ENCODE measurements at regions not wholly inside any gene's neighbourhood (a gene's known extent, or its start where the extent isn't known, plus 50 kb on each side); places are given as distances from the start of the nearest gene placed in this dataset.

GRCh38 chr4:97370568-97370967, 772.7 kb downstream of the STPG2 start:
- no peak for TF ChIP-seq CTCF (IDR thresholded peaks at IDR 0.05; ENCODE audit: extremely low read depth, insufficient read depth, missing control alignments)
- in situ Hi-C loops (cut with MboI; ENCODE audit: low pct_unique_long_range_greater_than_20kb, low sequenced_read_pairs, unreplicated experiment): no loop called here
- DNase-seq (ENCODE audit: low spot score): no peak

GRCh38 chr4:97374526-97374925, 768.8 kb downstream of the STPG2 start:
- no peak for TF ChIP-seq CTCF (IDR thresholded peaks at IDR 0.05; ENCODE audit: extremely low read depth, insufficient read depth, missing control alignments)
- DNase-seq (ENCODE audit: low spot score): no peak
- in situ Hi-C loops (cut with MboI; ENCODE audit: low pct_unique_long_range_greater_than_20kb, low sequenced_read_pairs, unreplicated experiment): no loop called here

GRCh38 chr4:97386969-97387368, 756.3 kb downstream of the STPG2 start:
- DNase-seq (ENCODE audit: low spot score): no peak
- in situ Hi-C loops (cut with MboI; ENCODE audit: low pct_unique_long_range_greater_than_20kb, low sequenced_read_pairs, unreplicated experiment): no loop called here
- no peak for TF ChIP-seq CTCF (IDR thresholded peaks at IDR 0.05; ENCODE audit: extremely low read depth, insufficient read depth, missing control alignments)

GRCh38 chr4:97394653-97395052, 748.6 kb downstream of the STPG2 start:
- TF ChIP-seq CTCF (IDR thresholded peaks at IDR 0.05; ENCODE audit: extremely low read depth, insufficient read depth, missing control alignments): no peak
- DNase-seq (ENCODE audit: low spot score): no peak
- in situ Hi-C loops (cut with MboI; ENCODE audit: low pct_unique_long_range_greater_than_20kb, low sequenced_read_pairs, unreplicated experiment): no loop called here

GRCh38 chr4:97396097-97396496, 747.2 kb downstream of the STPG2 start:
- DNase-seq (ENCODE audit: low spot score): no peak
- no peak for TF ChIP-seq CTCF (IDR thresholded peaks at IDR 0.05; ENCODE audit: extremely low read depth, insufficient read depth, missing control alignments)

GRCh38 chr4:97396605-97397004, 746.7 kb downstream of the STPG2 start:
- no peak for DNase-seq (ENCODE audit: low spot score)
- in situ Hi-C loops (cut with MboI; ENCODE audit: low pct_unique_long_range_greater_than_20kb, low sequenced_read_pairs, unreplicated experiment): no loop called here
- TF ChIP-seq CTCF (IDR thresholded peaks at IDR 0.05; ENCODE audit: extremely low read depth, insufficient read depth, missing control alignments): no peak

More at GRCh38 chr4:97396097-97396496, 747.2 kb downstream of the STPG2 start:
- in situ Hi-C loops (cut with MboI; ENCODE audit: low pct_unique_long_range_greater_than_20kb, low sequenced_read_pairs, unreplicated experiment): no loop called here
